GM21515 (cell line): ENCODE measurements at regions not wholly inside any gene's neighbourhood (a gene's known extent, or its start where the extent isn't known, plus 50 kb on each side); places are given as distances from the start of the nearest gene placed in this dataset.

ENCODE experiments used
- ATAC-seq: cut with Tn5 transposase; IDR thresholded peaks from one replicate; pipeline ENCODE4 v1.9.1; 2021; ENCODE audit not compliant: unreplicated experiment

- no peak for ATAC-seq
Observed at GRCh38 chr18:46373131-46373530, 268.9 kb downstream of the HAUS1 start.

DNA sequence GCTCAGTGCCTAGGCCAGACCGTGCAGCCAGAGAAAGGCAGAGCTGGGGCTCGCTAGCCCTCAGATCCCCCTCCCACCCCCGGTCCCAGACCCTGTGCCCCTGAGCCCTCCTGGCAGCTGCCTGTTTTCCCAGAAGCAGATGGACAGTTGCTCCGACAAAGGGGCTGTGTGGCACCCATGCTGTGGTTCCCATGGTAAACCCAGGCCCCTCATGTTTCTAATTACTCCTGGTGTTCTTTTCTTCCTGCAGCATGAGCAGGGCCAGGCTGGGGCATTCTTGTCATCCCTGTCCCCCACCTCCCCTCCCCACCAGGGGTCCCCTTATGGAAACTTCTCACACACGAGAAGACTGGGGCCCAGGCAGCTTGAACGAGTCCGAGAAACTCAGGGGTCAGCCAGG is 269.6 kb downstream of the HAUS1 start:
- ATAC-seq, result no peak

DNA sequence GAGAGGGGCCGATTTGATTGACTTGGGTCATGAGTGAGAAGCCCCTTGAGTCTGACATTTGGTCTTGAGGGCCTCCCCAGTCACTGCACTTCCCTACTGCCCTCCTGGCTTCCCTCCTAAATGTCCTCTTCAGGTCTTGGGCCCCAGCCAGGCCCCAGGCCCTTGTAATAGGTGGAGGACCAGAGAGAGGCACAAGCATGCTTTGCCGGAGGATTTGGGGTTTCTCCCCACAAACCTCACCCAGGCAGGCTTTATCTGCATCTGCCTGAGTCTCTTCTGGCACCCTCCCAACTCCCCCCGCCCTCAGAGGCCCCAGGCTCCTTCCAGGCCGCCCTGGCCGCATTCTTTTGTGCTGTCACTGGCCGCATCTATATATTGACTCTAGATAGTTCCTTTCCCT is 270.7 kb downstream of the HAUS1 start:
- no peak for ATAC-seq

DNA sequence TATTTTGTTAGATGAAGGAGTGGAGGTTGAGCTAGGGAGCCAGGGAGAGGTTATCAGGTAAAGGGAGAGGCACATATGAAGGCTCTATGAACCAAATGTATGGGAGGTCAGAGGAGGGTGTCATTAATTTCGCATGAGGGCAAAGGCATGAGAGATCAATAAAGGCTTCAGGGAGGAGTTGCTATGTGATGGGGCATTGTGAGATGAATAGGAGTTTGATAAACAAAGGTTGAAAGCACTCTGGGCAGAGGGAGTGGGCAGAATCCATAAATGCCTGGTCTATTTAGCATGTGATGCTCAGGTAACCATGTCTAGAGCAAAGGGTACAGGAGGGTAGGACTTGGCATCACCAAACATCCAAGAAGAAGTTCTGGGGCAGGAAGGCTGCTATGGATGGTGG is 273.4 kb downstream of the HAUS1 start:
- no peak for ATAC-seq

DNA sequence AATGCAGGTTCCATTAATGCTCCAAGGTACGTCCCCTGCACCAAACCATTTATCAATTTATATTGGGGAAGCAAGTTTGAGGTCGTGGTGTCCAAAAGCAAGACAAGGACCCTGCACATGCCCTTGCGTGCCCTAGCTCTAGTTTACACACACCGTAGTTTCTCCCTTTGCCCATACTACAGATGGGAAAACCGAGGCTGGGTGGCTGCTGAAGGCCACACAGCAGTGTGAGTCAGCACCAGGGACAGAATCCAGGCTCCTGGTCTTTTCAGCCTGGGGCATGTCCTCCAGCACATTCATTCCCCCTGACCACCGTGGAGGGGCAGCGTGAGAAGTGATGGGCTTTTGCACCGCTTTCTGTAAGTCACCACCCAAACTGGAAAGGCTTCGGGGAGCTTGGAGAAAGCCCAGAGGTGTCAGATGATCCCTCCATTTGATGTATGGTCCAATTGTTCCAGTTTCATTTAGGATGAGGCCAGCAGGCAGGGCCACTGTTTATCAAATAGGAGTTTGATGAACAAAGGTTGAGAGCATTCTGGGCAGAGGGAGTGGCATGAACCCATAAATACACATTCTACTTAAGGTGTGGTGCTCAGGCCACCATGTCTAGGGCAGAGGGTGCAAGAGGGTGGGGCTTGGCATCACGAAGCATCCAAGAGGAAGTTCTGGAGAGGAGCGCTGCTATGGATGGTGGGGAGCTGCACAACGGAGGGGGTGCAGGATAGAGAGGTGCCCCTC is 274.1 kb downstream of the HAUS1 start:
- no peak for ATAC-seq

DNA sequence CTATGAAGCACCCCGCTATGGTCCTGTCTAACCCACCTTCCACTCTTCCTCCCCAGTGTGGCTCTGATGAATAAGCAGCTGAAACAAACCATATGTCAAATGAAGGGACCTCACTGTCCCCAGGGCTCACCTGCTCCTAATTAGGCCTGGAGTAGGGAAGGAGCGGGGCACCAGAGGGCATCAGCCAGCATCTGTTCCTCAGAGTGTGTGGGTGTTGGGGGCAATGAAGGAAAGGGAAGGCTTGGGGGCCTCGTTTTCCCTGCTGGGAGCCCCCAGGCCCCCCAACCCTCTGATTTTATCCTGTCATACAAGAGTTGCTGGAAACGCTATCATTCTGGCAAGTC is 274.7 kb downstream of the HAUS1 start:
- no peak for ATAC-seq

DNA sequence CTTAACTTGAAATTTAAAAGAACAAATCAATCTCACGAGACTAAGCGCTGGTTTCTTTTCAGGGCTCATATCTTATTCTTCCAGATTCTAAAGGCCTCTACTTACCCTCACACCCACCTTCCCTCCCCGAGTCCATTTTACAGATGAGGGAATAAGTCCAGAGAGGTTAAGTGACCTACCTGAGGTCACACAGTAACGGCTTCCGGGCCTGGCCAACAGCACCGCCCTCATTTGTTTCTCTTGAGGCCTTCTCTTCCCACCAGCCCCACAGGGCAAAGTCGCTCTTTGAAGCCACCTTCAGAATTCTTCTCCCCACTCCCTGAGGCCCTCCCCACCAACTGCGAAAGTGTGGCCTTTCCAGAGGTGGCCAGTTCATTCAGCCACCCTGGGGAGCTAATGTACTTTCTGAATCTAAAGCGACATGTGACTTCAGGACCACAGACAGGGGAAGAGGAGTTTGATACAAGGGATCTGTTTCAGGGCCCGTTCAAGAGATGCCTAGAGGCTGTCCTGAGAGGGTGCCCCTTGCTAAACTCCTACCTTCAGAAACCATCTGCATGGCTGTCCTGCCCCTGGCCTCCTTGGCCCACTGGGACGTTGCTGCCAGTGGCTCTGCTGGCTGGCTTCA is 275.3 kb downstream of the HAUS1 start:
- no peak for ATAC-seq

DNA sequence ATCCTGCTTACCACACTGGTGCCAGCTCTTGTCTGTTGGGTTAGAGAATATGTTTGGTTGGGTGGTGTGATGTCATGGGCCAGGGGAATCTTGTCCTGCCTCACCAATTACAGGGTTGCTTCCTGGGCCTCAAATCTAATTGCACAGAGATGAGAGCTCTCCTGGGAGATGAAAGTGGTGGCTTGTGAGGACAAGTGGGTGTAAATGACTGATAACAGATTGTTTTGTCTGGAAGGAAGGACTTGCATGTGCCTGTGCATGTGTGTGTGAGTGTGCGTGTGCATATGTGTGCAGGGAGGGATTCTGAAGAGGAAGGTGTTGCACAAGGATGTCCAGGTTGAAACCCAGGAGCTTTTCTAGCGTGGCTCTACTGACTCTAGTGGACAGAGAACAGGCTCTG is 271.9 kb downstream of the LOXHD1 start:
- ATAC-seq, result no peak

- no peak for ATAC-seq
Observed at GRCh38 chr18:46386788-46387187, 270.2 kb downstream of the LOXHD1 start.

GRCh38 chr18:46387441-46388131 is 269.4 kb downstream of the LOXHD1 start:
- ATAC-seq, result no peak

DNA sequence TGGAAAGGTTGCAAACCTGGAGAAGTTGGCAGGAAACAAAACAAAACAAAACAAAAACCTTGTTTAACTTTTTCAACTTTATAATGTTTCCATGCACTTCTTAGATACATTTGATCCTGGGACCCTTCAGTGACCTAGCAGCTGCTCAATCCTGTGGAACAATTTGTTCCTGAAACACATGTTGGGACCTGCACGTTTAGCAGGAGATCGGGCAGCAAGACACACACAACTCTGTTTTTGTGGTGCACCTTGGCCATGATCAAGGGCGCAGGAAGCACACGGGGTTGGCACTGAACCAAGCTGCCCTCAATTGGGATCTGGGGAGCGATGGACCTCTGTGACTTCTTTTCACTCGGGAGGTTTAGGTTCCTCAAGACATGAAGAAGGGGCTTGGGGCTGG is 268.7 kb downstream of the LOXHD1 start:
- ATAC-seq, result no peak

GRCh38 chr18:46392576-46392975 is 264.4 kb downstream of the LOXHD1 start:
- ATAC-seq, result no peak

DNA sequence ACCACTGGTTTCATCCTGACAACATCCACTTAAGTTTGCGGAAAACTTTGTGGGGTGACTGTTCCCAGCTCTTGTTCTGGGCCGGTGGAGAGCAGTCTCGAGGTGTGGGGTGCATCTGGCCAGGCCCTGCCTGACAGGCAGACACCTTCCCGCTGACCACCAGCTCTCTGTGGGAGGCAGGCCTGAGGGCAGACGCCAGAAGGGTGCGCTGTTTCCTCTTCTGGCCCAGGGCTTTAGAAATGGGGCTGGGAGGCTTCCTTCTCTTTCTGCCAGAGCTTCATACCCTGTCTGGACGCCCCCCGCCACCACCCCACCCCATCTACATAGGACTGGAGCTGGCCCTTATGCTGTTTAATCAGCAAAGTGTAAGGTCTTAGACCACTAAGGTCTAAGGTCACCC is 263.8 kb downstream of the LOXHD1 start:
- no peak for ATAC-seq

DNA sequence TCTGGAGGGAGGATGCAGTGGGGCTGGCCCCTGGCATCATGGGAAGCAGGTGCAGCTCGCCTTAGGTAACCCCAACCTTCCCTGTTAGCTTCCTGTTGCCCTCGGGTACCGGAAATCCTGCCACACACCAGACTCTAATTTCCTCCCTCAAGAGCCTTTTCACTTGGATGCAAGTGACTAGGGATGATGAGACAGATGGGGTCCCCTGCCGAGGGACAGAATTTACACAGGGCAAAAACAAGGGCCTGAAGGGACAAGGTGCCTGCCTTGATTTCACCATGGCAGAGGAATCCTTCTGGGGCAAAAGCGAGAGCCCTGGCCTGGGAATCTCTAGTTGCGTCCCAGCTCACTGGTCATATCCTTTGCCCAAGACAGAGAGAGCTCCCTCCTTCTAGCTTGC is 263.1 kb downstream of the LOXHD1 start:
- no peak for ATAC-seq

DNA sequence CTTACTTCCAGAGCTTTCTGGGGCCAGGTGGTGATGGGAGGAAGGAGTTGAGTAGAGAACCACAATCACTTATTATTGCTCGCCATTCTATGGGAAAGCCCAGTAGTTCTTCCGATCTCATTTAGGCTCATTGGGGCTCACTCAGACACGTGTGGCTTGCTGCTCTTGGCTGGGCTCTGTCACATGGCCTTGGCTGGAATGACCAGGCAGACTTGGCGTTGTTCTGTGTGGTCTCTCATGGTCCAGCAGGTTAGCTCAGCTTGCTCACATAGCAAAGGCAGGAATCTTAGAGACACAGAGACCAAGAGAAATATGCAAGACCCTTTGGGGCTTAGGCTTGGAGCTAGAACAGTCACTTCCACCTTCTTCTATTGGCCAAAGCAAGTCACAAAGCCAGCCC is 261.2 kb downstream of the LOXHD1 start:
- ATAC-seq, result no peak

GRCh38 chr18:46397174-46397573 is 259.8 kb downstream of the LOXHD1 start:
- no peak for ATAC-seq

- ATAC-seq, result no peak
Observed at GRCh38 chr18:46398005-46398404, 259.0 kb downstream of the LOXHD1 start.

GRCh38 chr18:46398625-46399024 is 258.4 kb downstream of the LOXHD1 start:
- no peak for ATAC-seq

DNA sequence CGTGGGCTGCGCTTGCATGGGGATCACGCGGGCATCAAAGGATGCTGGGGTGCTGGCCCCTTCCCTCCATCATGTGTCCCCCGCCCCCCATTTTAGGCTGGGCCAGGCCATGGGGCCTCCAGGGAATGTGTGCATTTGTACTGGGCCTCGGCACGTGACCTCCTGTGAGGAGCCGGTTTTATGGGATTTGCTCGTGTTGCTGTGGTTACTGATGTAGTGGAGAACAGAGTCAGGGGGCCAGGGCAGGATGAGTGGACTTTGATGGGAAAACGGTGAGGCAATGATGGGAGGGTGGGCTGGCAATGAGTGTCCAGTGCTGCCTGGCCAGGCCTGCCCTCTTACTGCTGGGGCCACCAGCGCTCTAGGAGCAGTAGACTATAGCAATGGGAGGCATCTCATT is 257.7 kb downstream of the LOXHD1 start:
- ATAC-seq, result no peak

DNA sequence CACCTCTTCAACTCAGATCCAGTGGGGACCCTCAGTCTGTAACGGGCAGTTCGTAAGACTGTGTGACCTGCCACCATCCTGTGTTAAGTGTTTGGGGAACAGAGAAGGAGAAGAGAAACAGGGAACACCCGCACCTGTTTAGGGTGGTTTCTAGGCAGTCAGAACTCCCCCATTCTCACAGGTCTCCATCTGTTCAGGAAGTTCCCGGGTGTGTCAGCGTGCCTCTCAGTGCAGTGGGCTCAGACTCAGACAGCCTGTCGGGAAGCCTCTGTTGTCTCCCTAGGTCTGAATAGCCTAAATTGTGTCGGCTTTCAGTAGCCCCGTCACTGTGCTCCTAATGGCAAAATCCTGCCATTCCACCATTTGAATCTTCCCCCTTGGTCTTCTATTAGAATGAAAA is 256.6 kb downstream of the LOXHD1 start:
- no peak for ATAC-seq

DNA sequence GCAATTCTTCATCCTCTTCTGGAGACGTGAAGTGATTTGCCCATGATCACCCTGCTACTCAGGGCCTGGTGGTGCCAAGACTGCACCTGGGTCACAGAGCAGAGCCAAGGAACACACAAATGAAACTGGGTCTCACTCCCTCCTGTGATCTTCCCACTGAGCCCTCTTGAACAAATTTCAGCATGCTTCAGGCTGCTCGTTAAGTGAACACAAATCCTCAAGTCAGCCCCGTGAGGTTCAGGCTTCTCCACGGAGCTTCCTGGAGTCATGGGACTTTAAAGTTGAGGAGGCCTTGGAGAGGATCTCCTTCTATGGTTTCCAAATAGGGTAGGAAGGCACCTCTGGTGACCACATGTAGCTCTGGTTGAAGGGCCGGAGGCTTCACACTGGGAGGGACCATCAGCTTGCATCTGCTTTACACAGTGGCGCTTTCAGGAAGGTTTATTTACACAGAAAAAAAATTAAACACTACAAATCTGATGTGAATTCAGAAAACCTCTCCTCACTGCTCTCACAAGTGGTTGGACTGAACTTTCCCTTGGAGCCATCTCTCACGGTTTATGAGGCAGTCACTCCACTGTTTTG is 255.4 kb downstream of the LOXHD1 start:
- ATAC-seq, result no peak

- ATAC-seq, result no peak
Observed at GRCh38 chr18:46402396-46402795, 254.6 kb downstream of the LOXHD1 start.
